IMR-90 (cell line): ENCODE measurements at regions not wholly inside any gene's neighbourhood (a gene's known extent, or its start where the extent isn't known, plus 50 kb on each side); places are given as distances from the start of the nearest gene placed in this dataset.

Experiments used
- ATAC-seq: fragments of 200-7000 bp; cut with Tn5 transposase; 2 replicates; pipeline ENCODE4 v1.9.1; 2020; ENCODE audit warnings: low read depth, mild to moderate bottlenecking, moderate library complexity
- BruUV-seq: library from RNA; stranded (reverse); fragments of 400-500 nt; replicated peaks from 2 replicates; lab custom pipeline; 2021; lab: Mats Ljungman, UMichigan
- CTCF ChIA-PET: fragments of 300-600 bp; formaldehyde crosslinking; extraction: SDS; loops from one replicate; lab custom pipeline; 2021; ENCODE audit warnings: antibody characterized with exemption; lab: Yijun Ruan, JAX
- POLR2A ChIA-PET: fragments of 300-600 bp; sonication (Branson Sonifier 250); formaldehyde crosslinking; loops from one replicate; lab custom pipeline; 2022; ENCODE audit warnings: antibody characterized with exemption; ENCODE audit not compliant: unreplicated experiment; lab: Charles Lee
- DNase-seq: peaks from one replicate; pipeline ENCODE4 v3.0.0; 2013
- H2AFZ ChIP-seq: replicated peaks from 2 replicates; pipeline ENCODE3; 2013; ENCODE audit warnings: low read length, mild to moderate bottlenecking; ENCODE audit not compliant: poor library complexity
- H2AK5ac ChIP-seq: 2 replicates; pipeline ENCODE4 v1.6.1; 2013; ENCODE audit warnings: low read depth, low read length, inconsistent platforms
- H2AK9ac ChIP-seq: replicated peaks from 2 replicates; pipeline ENCODE3; 2013; ENCODE audit warnings: mild to moderate bottlenecking, low read depth, low read length, moderate library complexity; ENCODE audit not compliant: poor library complexity
- H2BK120ac ChIP-seq: 2 replicates; pipeline ENCODE4 v1.6.1; 2013; ENCODE audit warnings: low read depth, low read length, inconsistent platforms
- H2BK15ac ChIP-seq: 3 replicates; pipeline ENCODE4 v1.6.1; 2013; ENCODE audit warnings: low read depth, low read length, inconsistent platforms
- H2BK20ac ChIP-seq: 2 replicates; pipeline ENCODE4 v1.6.1; 2013; ENCODE audit warnings: low read depth, mild to moderate bottlenecking, inconsistent platforms, low read length, moderate library complexity
- H2BK5ac ChIP-seq: 2 replicates; pipeline ENCODE4 v1.6.1; 2013; ENCODE audit warnings: mild to moderate bottlenecking, low read depth, low read length, inconsistent platforms; ENCODE audit not compliant: poor library complexity, severe bottlenecking
- H3K14ac ChIP-seq: replicated peaks from 2 replicates; pipeline ENCODE4 v1.6.1; 2013; ENCODE audit warnings: low read depth, low read length, inconsistent platforms
- H3K18ac ChIP-seq: 2 replicates; pipeline ENCODE4 v1.6.1; 2013; ENCODE audit warnings: low read depth, low read length, control low read depth
- H3K23ac ChIP-seq: 2 replicates; pipeline ENCODE4 v1.6.1; 2013; ENCODE audit warnings: low read depth, low read length, inconsistent platforms
- H3K27ac ChIP-seq: 2 replicates; pipeline ENCODE4 v1.5.1; 2013; ENCODE audit warnings: mild to moderate bottlenecking, control low read depth, low read length; ENCODE audit not compliant: insufficient read depth
- H3K27me3 ChIP-seq: 2 replicates; pipeline ENCODE4 v1.6.1; 2013; ENCODE audit warnings: low read length; ENCODE audit not compliant: control insufficient read depth, insufficient read depth
- H3K36me3 ChIP-seq: 2 replicates; pipeline ENCODE4 v1.6.1; 2013; ENCODE audit warnings: low read length, mixed read lengths; ENCODE audit not compliant: control insufficient read depth, insufficient read depth
- H3K4ac ChIP-seq: 2 replicates; pipeline ENCODE4 v1.6.1; 2013; ENCODE audit warnings: low read depth, low read length, inconsistent platforms
- H3K4me1 ChIP-seq: 2 replicates; pipeline ENCODE4 v1.6.1; 2013; ENCODE audit warnings: low read length, mixed read lengths; ENCODE audit not compliant: control insufficient read depth, insufficient read depth
- H3K4me2 ChIP-seq: 2 replicates; pipeline ENCODE4 v1.6.1; 2013; ENCODE audit warnings: low read depth, mild to moderate bottlenecking, control low read depth, low read length, moderate library complexity
- H3K4me3 ChIP-seq: 2 replicates; pipeline ENCODE4 v1.5.1; 2013; ENCODE audit warnings: low read depth, mild to moderate bottlenecking, control low read depth, low read length, moderate library complexity; ENCODE audit not compliant: insufficient read depth
- H3K56ac ChIP-seq: 2 replicates; pipeline ENCODE4 v1.6.1; 2013; ENCODE audit warnings: low read length, inconsistent platforms; ENCODE audit not compliant: insufficient read depth; ENCODE audit errors: extremely low read depth
- H3K79me1 ChIP-seq, 2 experiments: 2 replicates each; pipeline ENCODE4 v1.6.1; 2013; ENCODE audit warnings: low read length in 2 of 2, inconsistent platforms in 1 of 2, low read depth in 1 of 2
- H3K9ac ChIP-seq: 2 replicates; pipeline ENCODE4 v1.6.1; 2013; ENCODE audit warnings: low read depth, low read length, control low read depth
- H3K9me1 ChIP-seq: 2 replicates; pipeline ENCODE4 v1.6.1; 2013; ENCODE audit warnings: low read length, inconsistent platforms; ENCODE audit not compliant: insufficient read depth
- H3K9me3 ChIP-seq: 2 replicates; pipeline ENCODE4 v1.6.1; 2013; ENCODE audit warnings: low read length; ENCODE audit not compliant: control insufficient read depth, insufficient read depth
- H4K20me1 ChIP-seq: 2 replicates; pipeline ENCODE4 v1.6.1; 2013; ENCODE audit warnings: low read length, inconsistent platforms; ENCODE audit not compliant: insufficient read depth
- H4K5ac ChIP-seq: 2 replicates; pipeline ENCODE4 v1.6.1; 2013; ENCODE audit warnings: mild to moderate bottlenecking, low read depth, low read length, control low read depth
- H4K8ac ChIP-seq, 2 experiments: 2 replicates each; pipeline ENCODE4 v1.6.1; 2013; ENCODE audit warnings: low read depth in 2 of 2, low read length in 2 of 2, control low read depth in 1 of 2, inconsistent platforms in 1 of 2
- H4K91ac ChIP-seq: 2 replicates; pipeline ENCODE4 v1.6.1; 2013; ENCODE audit warnings: low read depth, low read length, inconsistent platforms; ENCODE audit not compliant: insufficient read depth
- CEBPB ChIP-seq: IDR thresholded peaks from 2 replicates; pipeline ENCODE4 v1.6.1; 2012; ENCODE audit warnings: low read depth, low read length, improper control_type of control experiment
- CHD1 ChIP-seq: IDR thresholded peaks from 2 replicates; pipeline ENCODE4 v1.6.1; 2012; ENCODE audit warnings: low read depth, low read length, improper control_type of control experiment
- CTCF ChIP-seq: conservative IDR thresholded peaks from 2 replicates; pipeline ENCODE4 v1.5.1; 2012; ENCODE audit warnings: mild to moderate bottlenecking, low read depth, low read length, improper control_type of control experiment
- ELK1 ChIP-seq: fragments of 150-350 bp; IDR thresholded peaks from 2 replicates; pipeline ENCODE4 v1.6.1; 2016; ENCODE audit warnings: low read depth, mild to moderate bottlenecking, low read length, moderate library complexity, borderline replicate concordance
- FOS ChIP-seq: fragments of 150-350 bp; IDR thresholded peaks from 2 replicates; pipeline ENCODE4 v1.6.1; 2016; ENCODE audit warnings: low read depth, low read length
- MAFK ChIP-seq: IDR thresholded peaks from 2 replicates; pipeline ENCODE4 v1.6.1; 2012; ENCODE audit warnings: low read depth, low read length, improper control_type of control experiment
- MAZ ChIP-seq: IDR thresholded peaks from 2 replicates; pipeline ENCODE4 v1.6.1; 2012; ENCODE audit warnings: low read depth, mild to moderate bottlenecking, low read length, improper control_type of control experiment, moderate library complexity, borderline replicate concordance
- MXI1 ChIP-seq: IDR thresholded peaks from 2 replicates; pipeline ENCODE4 v1.6.1; 2012; ENCODE audit warnings: low read depth, mild to moderate bottlenecking, low read length, moderate library complexity, borderline replicate concordance
- NFE2L2 ChIP-seq: fragments of 150-350 bp; IDR thresholded peaks from 2 replicates; pipeline ENCODE4 v1.6.1; 2016; ENCODE audit warnings: low read depth, mild to moderate bottlenecking, low read length
- POLR2A ChIP-seq: IDR thresholded peaks from 2 replicates; pipeline ENCODE4 v1.6.1; 2012; ENCODE audit warnings: mild to moderate bottlenecking, low read depth, low read length
- RAD21 ChIP-seq: IDR thresholded peaks from 2 replicates; pipeline ENCODE4 v1.6.1; 2012; ENCODE audit warnings: low read length, improper control_type of control experiment
- RCOR1 ChIP-seq: IDR thresholded peaks from 2 replicates; pipeline ENCODE4 v1.6.1; 2012; ENCODE audit warnings: mild to moderate bottlenecking, low read length, improper control_type of control experiment; ENCODE audit not compliant: insufficient replicate concordance
- RFX5 ChIP-seq: IDR thresholded peaks from 2 replicates; pipeline ENCODE4 v1.8.0; 2012; ENCODE audit warnings: low read depth, mild to moderate bottlenecking, low read length, moderate library complexity
- USF2 ChIP-seq: fragments of 150-350 bp; IDR thresholded peaks from 2 replicates; pipeline ENCODE4 v1.6.1; 2017; ENCODE audit warnings: mild to moderate bottlenecking, antibody characterized with exemption, low read length, low read depth
- WGBS, 2 experiments: methylation state at CpG; one replicate each; pipeline versions ENCODE4 v1.1.5 to v1.1.7; 2013; ENCODE audit warnings: missing lambda C conversion rate in 2 of 2; ENCODE audit not compliant: insufficient read length in 1 of 2; ENCODE audit errors: extremely low coverage in 2 of 2; 5-methylcytosine and 5-hydroxymethylcytosine counted together
- dilution Hi-C: fragments of 300-500 bp; cut with HindIII; formaldehyde crosslinking; loops from one replicate; pipeline ENCODE4 v1.14.3; 2018; ENCODE audit warnings: low sequenced_read_pairs; ENCODE audit not compliant: unreplicated experiment
- in situ Hi-C: fragments of 300-500 bp; cut with MboI; formaldehyde crosslinking; loops from 3 replicates; pipeline ENCODE4 v1.14.3; 2019; ENCODE audit warnings: low sequenced_read_pairs, inconsistent platforms, mixed read lengths
- intact Hi-C: fragments of 100-400 bp; cut with micrococcal nuclease; formaldehyde crosslinking; loops from 2 replicates; pipeline ENCODE4 v1.10.0; 2022

GRCh38 chr2:175686002-175686401 is 316.1 kb downstream of the LNPK start:
- Histone ChIP-seq H4K20me1 (no peaks in the 10 kb centered on the region), H3K36me3 (no peaks in the 10 kb centered on the region), H3K4ac (no peak overlapping the region), H3K9me3 (no peaks in the 10 kb centered on the region), H3K14ac (no peak overlapping the region), H2BK15ac (no peak overlapping the region), H2AFZ (no peak overlapping the region), H2BK120ac (no peak overlapping the region), H4K91ac (no peak overlapping the region), H3K4me3 (no peak overlapping the region), H3K56ac (no peak overlapping the region), H2AK5ac (no peak overlapping the region), H3K27ac (no peak overlapping the region), H2BK20ac (no peak overlapping the region), H2AK9ac (no peak overlapping the region), H4K8ac (no peak overlapping the region), H3K79me1 (no peaks in the 10 kb centered on the region), H3K27me3 (peaks cover 1% of the 10 kb centered on the region), H3K23ac (no peak overlapping the region), H2BK5ac (no peak overlapping the region), H4K5ac (no peak overlapping the region), H3K18ac (no peak overlapping the region), H3K9ac (no peak overlapping the region), H3K4me2 (no peak overlapping the region), H3K4me1 (no peaks in the 10 kb centered on the region), H3K9me1 (no peaks in the 10 kb centered on the region)
- in situ Hi-C loops, result loop anchor here (10.0 kb wide), 1 partner anchor 409 kb away; the partner anchor contains the start of genes HOXD12 and HOXD13
- BruUV-seq, result no TSS peak
- ChIA-PET POLR2A (no interaction called here), CTCF (no interaction called here)
- no peak for ATAC-seq
- no peak for DNase-seq
- TF ChIP-seq POLR2A (no peak), RCOR1 (no peak), USF2 (no peak), ELK1 (no peak), FOS (no peak), CHD1 (no peak), NFE2L2 (no peak), RAD21 (no peak), MAZ (no peak), CTCF (no peak), RFX5 (no peak), CEBPB (no peak), MXI1 (no peak), MAFK (no peak)
- intact Hi-C loops, result loop anchor here (5.0 kb wide), 1 partner anchor 319 kb away; no protein-coding TSS in a partner anchor
- dilution Hi-C loops, result no loop called here
- no CpG with 5 or more reads among the region's 7 CpGs for WGBS, 2 experiments
